Ureter (tissue), 1 donor: ENCODE measurements at regions not wholly inside any gene's neighbourhood (a gene's known extent, or its start where the extent isn't known, plus 50 kb on each side); places are given as distances from the start of the nearest gene placed in this dataset.
"Not testable (repeated sequence)": the region's sequence is repeated elsewhere in the genome, so short reads cannot be mapped to it uniquely, and the experiment has no call there.

Source experiments
- DNase-seq: peaks from one replicate; pipeline ENCODE4 v3.0.0-alpha.2; 2020; ENCODE audit warnings: low spot score
- donor health status: DM: yes; HTN: yes; CAD: no.

GRCh38 chr7:46755120-46756034, 826.5 kb downstream of the TNS3 start:
- DNase-seq: no peak

GRCh38 chr7:46754140-46754720, 827.7 kb downstream of the TNS3 start:
- DNase-seq: no peak

GRCh38 chr7:46753662-46754061, 828.2 kb downstream of the TNS3 start:
- no peak for DNase-seq

- DNase-seq: no peak
Measured at GRCh38 chr7:46752881-46753366, 829.0 kb downstream of the TNS3 start.

GRCh38 chr7:46751927-46752723, 829.8 kb downstream of the TNS3 start:
- DNase-seq: not testable (repeated sequence)

GRCh38 chr7:46751471-46751870, 830.4 kb upstream of the IGFBP3 start:
- DNase-seq: no peak

GRCh38 chr7:46750321-46750865, 829.3 kb upstream of the IGFBP3 start:
- DNase-seq: no peak

- DNase-seq: no peak
Measured at GRCh38 chr7:46747869-46748576, 827.0 kb upstream of the IGFBP3 start.

- DNase-seq: no peak
Measured at GRCh38 chr7:46746695-46747687, 825.9 kb upstream of the IGFBP3 start.

- no peak for DNase-seq
Measured at GRCh38 chr7:46745707-46746090, 824.6 kb upstream of the IGFBP3 start.

GRCh38 chr7:46744957-46745706, 824.1 kb upstream of the IGFBP3 start:
- DNase-seq: no peak

GRCh38 chr7:46742601-46743000, 821.5 kb upstream of the IGFBP3 start:
- no peak for DNase-seq

GRCh38 chr7:46741938-46742540, 821.0 kb upstream of the IGFBP3 start:
- DNase-seq: no peak

- no peak for DNase-seq
Measured at GRCh38 chr7:46741181-46741580, 820.1 kb upstream of the IGFBP3 start.

GRCh38 chr7:46739518-46740234, 818.6 kb upstream of the IGFBP3 start:
- DNase-seq: no peak

GRCh38 chr7:46738796-46739195, 817.7 kb upstream of the IGFBP3 start:
- DNase-seq: no peak

GRCh38 chr7:46738165-46738564, 817.1 kb upstream of the IGFBP3 start:
- DNase-seq: no peak

GRCh38 chr7:46725838-46726237, 804.8 kb upstream of the IGFBP3 start:
- no peak for DNase-seq
